ENCODE measurements at regions not wholly inside any gene's neighbourhood (a gene's known extent, or its start where the extent isn't known, plus 50 kb on each side); places are given as distances from the start of the nearest gene placed in this dataset.
A peak's percentile ranks its signal among the peaks of the same experiment; 100 is the strongest.

GRCh38 chr12:75974323-75975187, 57.0 kb downstream of the PHLDA1 start:
- no peaks in the 10 kb centered on the region for H3K4me1 ChIP-seq (ENCODE audit: control insufficient read depth, insufficient read depth, low read length)
- H3K36me3 ChIP-seq (ENCODE audit: control insufficient read depth, insufficient read depth, low read length), result no peaks in the 10 kb centered on the region
- 69% methylated on average over 4 of the region's 5 CpGs for WGBS (ENCODE audit: insufficient coverage)
- H3K4me3 ChIP-seq (ENCODE audit: low read depth, low read length), result no peak overlapping the region
- no peaks in the 10 kb centered on the region for H3K27me3 ChIP-seq (ENCODE audit: control insufficient read depth, insufficient read depth, low read length)
- no peaks in the 10 kb centered on the region for H3K9me3 ChIP-seq (ENCODE audit: control insufficient read depth, insufficient read depth, low read length)
- no peak overlapping the region for H3K27ac ChIP-seq (ENCODE audit: low read depth, low read length)
- DNase-seq (ENCODE audit: low read depth in 4 of 6, low spot score in 6 of 6), result peak in 1 of 6 donors; percentile 55

GRCh38 chr12:75971253-75971652, 60.3 kb downstream of the PHLDA1 start:
- DNase-seq (ENCODE audit: low read depth in 4 of 6, low spot score in 6 of 6), result no peak
- 100% methylated on average over 1 of the region's 4 CpGs for WGBS (ENCODE audit: insufficient coverage)
- Histone ChIP-seq H3K4me1 (ENCODE audit: control insufficient read depth, insufficient read depth, low read length) (no peaks in the 10 kb centered on the region), H3K27ac (ENCODE audit: low read depth, low read length) (no peak overlapping the region), H3K36me3 (ENCODE audit: control insufficient read depth, insufficient read depth, low read length) (no peaks in the 10 kb centered on the region), H3K27me3 (ENCODE audit: control insufficient read depth, insufficient read depth, low read length) (no peaks in the 10 kb centered on the region), H3K4me3 (ENCODE audit: low read depth, low read length) (no peak overlapping the region), H3K9me3 (ENCODE audit: control insufficient read depth, insufficient read depth, low read length) (no peaks in the 10 kb centered on the region)

- H3K27me3 ChIP-seq (ENCODE audit: control insufficient read depth, insufficient read depth, low read length), result no peaks in the 10 kb centered on the region
- no peaks in the 10 kb centered on the region for H3K36me3 ChIP-seq (ENCODE audit: control insufficient read depth, insufficient read depth, low read length)
- no CpG with 5 or more reads among the region's 1 CpG for WGBS (ENCODE audit: insufficient coverage)
Measured at GRCh38 chr12:75970310-75970709, 61.3 kb downstream of the PHLDA1 start.

GRCh38 chr12:75969768-75970167, 61.8 kb downstream of the PHLDA1 start:
- no peak for DNase-seq (ENCODE audit: low read depth in 4 of 6, low spot score in 6 of 6)
- Histone ChIP-seq H3K9me3 (ENCODE audit: control insufficient read depth, insufficient read depth, low read length) (no peaks in the 10 kb centered on the region), H3K4me1 (ENCODE audit: control insufficient read depth, insufficient read depth, low read length) (no peaks in the 10 kb centered on the region), H3K27me3 (ENCODE audit: control insufficient read depth, insufficient read depth, low read length) (no peaks in the 10 kb centered on the region), H3K4me3 (ENCODE audit: low read depth, low read length) (no peak overlapping the region), H3K27ac (ENCODE audit: low read depth, low read length) (no peak overlapping the region), H3K36me3 (ENCODE audit: control insufficient read depth, insufficient read depth, low read length) (no peaks in the 10 kb centered on the region)
- 59% methylated on average over 5 of the region's 5 CpGs for WGBS (ENCODE audit: insufficient coverage)

More at GRCh38 chr12:75970310-75970709, 61.3 kb downstream of the PHLDA1 start:
- no peak for DNase-seq (ENCODE audit: low read depth in 4 of 6, low spot score in 6 of 6)
- Histone ChIP-seq H3K9me3 (ENCODE audit: control insufficient read depth, insufficient read depth, low read length) (no peaks in the 10 kb centered on the region), H3K4me1 (ENCODE audit: control insufficient read depth, insufficient read depth, low read length) (no peaks in the 10 kb centered on the region), H3K4me3 (ENCODE audit: low read depth, low read length) (no peak overlapping the region), H3K27ac (ENCODE audit: low read depth, low read length) (no peak overlapping the region)

GRCh38 chr12:75965661-75966060, 65.9 kb downstream of the PHLDA1 start:
- Histone ChIP-seq H3K4me1 (ENCODE audit: control insufficient read depth, insufficient read depth, low read length) (no peaks in the 10 kb centered on the region), H3K4me3 (ENCODE audit: low read depth, low read length) (no peak overlapping the region), H3K27ac (ENCODE audit: low read depth, low read length) (no peak overlapping the region), H3K36me3 (ENCODE audit: control insufficient read depth, insufficient read depth, low read length) (no peaks in the 10 kb centered on the region), H3K9me3 (ENCODE audit: control insufficient read depth, insufficient read depth, low read length) (no peaks in the 10 kb centered on the region), H3K27me3 (ENCODE audit: control insufficient read depth, insufficient read depth, low read length) (no peaks in the 10 kb centered on the region)
- no CpG with 5 or more reads among the region's 2 CpGs for WGBS (ENCODE audit: insufficient coverage)
- DNase-seq (ENCODE audit: low read depth in 4 of 6, low spot score in 6 of 6), result no peak

GRCh38 chr12:75964150-75964549, 67.4 kb downstream of the PHLDA1 start:
- WGBS (ENCODE audit: insufficient coverage), result 63% methylated on average over 1 of the region's 1 CpG
- Histone ChIP-seq H3K27ac (ENCODE audit: low read depth, low read length) (no peak overlapping the region), H3K27me3 (ENCODE audit: control insufficient read depth, insufficient read depth, low read length) (no peaks in the 10 kb centered on the region), H3K9me3 (ENCODE audit: control insufficient read depth, insufficient read depth, low read length) (no peaks in the 10 kb centered on the region), H3K36me3 (ENCODE audit: control insufficient read depth, insufficient read depth, low read length) (no peaks in the 10 kb centered on the region), H3K4me3 (ENCODE audit: low read depth, low read length) (no peak overlapping the region), H3K4me1 (ENCODE audit: control insufficient read depth, insufficient read depth, low read length) (peaks cover 4% of the 10 kb centered on the region)
- no peak for DNase-seq (ENCODE audit: low read depth in 4 of 6, low spot score in 6 of 6)

GRCh38 chr12:75961878-75962277, 69.7 kb downstream of the PHLDA1 start:
- Histone ChIP-seq H3K9me3 (ENCODE audit: control insufficient read depth, insufficient read depth, low read length) (no peaks in the 10 kb centered on the region), H3K4me1 (ENCODE audit: control insufficient read depth, insufficient read depth, low read length) (peaks cover 4% of the 10 kb centered on the region), H3K27me3 (ENCODE audit: control insufficient read depth, insufficient read depth, low read length) (no peaks in the 10 kb centered on the region), H3K36me3 (ENCODE audit: control insufficient read depth, insufficient read depth, low read length) (no peaks in the 10 kb centered on the region), H3K4me3 (ENCODE audit: low read depth, low read length) (no peak overlapping the region), H3K27ac (ENCODE audit: low read depth, low read length) (no peak overlapping the region)
- 100% methylated on average over 1 of the region's 4 CpGs for WGBS (ENCODE audit: insufficient coverage)
- no peak for DNase-seq (ENCODE audit: low read depth in 4 of 6, low spot score in 6 of 6)

- no peak overlapping the region for H3K27ac ChIP-seq (ENCODE audit: low read depth, low read length)
- H3K4me1 ChIP-seq (ENCODE audit: control insufficient read depth, insufficient read depth, low read length), result peaks cover 4% of the 10 kb centered on the region
- H3K27me3 ChIP-seq (ENCODE audit: control insufficient read depth, insufficient read depth, low read length), result no peaks in the 10 kb centered on the region
- WGBS (ENCODE audit: insufficient coverage), result 95% methylated on average over 3 of the region's 6 CpGs
- no peaks in the 10 kb centered on the region for H3K36me3 ChIP-seq (ENCODE audit: control insufficient read depth, insufficient read depth, low read length)
- no peak for DNase-seq (ENCODE audit: low read depth in 4 of 6, low spot score in 6 of 6)
- no peak overlapping the region for H3K4me3 ChIP-seq (ENCODE audit: low read depth, low read length)
- no peaks in the 10 kb centered on the region for H3K9me3 ChIP-seq (ENCODE audit: control insufficient read depth, insufficient read depth, low read length)
Measured at GRCh38 chr12:75960954-75961661, 70.5 kb downstream of the PHLDA1 start.

- Histone ChIP-seq H3K9me3 (ENCODE audit: control insufficient read depth, insufficient read depth, low read length) (no peaks in the 10 kb centered on the region), H3K27ac (ENCODE audit: low read depth, low read length) (no peak overlapping the region), H3K27me3 (ENCODE audit: control insufficient read depth, insufficient read depth, low read length) (no peaks in the 10 kb centered on the region), H3K4me3 (ENCODE audit: low read depth, low read length) (no peak overlapping the region), H3K4me1 (ENCODE audit: control insufficient read depth, insufficient read depth, low read length) (peaks cover 5% of the 10 kb centered on the region), H3K36me3 (ENCODE audit: control insufficient read depth, insufficient read depth, low read length) (no peaks in the 10 kb centered on the region)
- no peak for DNase-seq (ENCODE audit: low read depth in 4 of 6, low spot score in 6 of 6)
- WGBS (ENCODE audit: insufficient coverage), result 0% methylated on average over 1 of the region's 6 CpGs
Measured at GRCh38 chr12:75960086-75960910, 71.3 kb downstream of the PHLDA1 start.

Data from spinal cord (tissue), 9 donors.